ENCODE measurements at regions not wholly inside any gene's neighbourhood (a gene's known extent, or its start where the extent isn't known, plus 50 kb on each side); places are given as distances from the start of the nearest gene placed in this dataset.
"Not testable (repeated sequence)": the region's sequence is repeated elsewhere in the genome, so short reads cannot be mapped to it uniquely, and the experiment has no call there.

DNA sequence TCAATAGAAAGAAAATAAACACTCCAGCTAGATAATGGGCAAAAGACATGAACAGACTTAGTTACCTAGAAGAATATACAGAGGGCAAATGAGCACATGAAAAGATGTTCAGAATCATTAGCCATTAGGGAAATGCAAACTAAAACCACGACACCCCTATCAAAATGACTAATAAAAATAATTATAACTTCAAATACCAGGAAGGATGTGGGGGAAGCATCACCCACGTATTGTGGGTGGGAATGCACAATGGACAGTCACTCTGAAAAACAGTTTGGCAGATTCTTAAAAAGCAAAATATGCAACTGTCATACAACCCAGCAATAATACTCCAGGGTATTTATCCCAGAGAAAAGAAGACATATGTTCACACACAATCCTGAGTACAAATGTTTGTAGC is 92.6 kb downstream of the DLL1 start:
- no peak for DNase-seq (ENCODE audit: low read depth)

DNA sequence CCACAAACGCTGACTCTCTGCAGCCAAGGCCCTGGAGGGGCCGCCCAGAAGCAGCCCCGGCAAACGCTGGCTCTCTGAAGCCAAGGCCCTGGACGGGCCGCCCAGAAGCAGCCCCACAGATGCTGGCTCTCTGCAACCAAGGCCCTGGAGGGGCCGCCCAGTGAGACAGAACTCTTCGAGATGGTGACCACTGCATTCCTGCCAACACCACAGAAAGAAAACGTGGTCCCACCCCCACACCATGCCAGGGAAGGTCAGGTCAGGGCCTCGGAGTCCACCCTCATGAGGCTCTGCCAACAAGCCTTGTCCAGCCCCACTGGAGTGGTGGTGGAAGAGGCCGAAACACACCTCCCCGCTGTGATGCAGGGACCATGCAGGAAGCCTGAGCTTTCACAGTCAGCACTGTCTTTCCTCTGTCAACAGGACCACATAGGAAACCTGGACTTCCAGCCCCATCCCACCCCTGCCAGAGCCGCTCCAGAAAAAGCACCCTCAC is 97.5 kb downstream of the DLL1 start:
- DNase-seq (ENCODE audit: low read depth), result no peak

DNA sequence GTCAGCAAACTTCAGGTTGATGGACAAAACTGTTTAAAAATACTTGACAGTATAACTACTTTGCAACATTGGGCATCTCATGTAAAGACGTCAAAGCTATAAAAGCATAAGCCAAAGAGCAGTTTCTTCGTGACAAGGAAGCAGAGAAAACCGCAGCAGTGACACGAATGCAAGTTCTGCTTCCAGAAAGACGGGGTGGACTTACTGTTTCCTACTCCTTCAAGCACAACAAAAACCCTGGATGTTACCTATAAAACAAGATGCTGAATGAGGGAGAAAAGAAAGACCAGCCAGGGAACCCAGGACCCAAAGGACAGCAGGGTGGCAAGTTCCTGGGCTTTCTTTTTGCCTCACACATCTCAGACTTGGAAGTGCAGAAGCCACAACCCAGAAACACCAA is 98.0 kb downstream of the DLL1 start:
- DNase-seq (ENCODE audit: low read depth), result no peak

DNA sequence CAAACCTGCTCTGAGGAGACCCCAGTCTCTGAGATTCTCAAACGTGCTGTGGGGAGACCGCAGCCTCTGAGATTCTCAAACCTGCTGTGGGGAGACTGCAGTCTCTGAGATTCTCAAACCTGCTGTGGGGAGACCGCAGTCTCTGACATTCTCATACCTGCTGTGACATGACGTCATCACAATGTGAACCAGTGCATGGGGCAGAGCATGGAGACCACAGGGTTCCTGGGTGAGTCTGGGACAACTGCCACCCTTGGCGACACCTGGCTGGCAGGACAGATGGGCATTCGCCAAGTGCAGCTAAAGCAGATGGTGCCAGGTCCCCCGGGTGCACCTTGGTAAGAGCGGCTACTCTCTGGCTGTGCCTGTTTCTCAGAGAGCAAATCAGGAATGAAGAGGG is 98.8 kb downstream of the DLL1 start:
- not testable (repeated sequence) for DNase-seq (ENCODE audit: low read depth)

DNA sequence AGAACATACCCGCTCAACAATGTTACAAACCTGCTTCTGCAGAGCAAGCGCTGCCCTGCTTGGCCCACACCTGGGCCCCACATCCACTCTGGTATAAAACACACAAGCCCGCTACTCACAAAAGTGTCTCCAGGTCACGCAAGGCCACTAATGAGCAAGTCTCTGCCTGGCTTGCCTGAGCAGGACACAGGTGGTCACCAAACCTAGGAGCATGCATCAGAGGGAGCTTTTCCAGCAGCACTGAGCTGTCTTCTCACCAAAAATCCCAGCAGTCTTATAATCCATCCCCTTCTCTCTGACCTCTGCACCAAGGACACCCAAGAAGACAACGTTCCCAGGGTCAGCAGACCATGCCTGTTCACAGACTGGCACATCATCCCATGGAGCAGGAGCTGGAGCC is 100.8 kb downstream of the DLL1 start:
- no peak for DNase-seq (ENCODE audit: low read depth)

DNA sequence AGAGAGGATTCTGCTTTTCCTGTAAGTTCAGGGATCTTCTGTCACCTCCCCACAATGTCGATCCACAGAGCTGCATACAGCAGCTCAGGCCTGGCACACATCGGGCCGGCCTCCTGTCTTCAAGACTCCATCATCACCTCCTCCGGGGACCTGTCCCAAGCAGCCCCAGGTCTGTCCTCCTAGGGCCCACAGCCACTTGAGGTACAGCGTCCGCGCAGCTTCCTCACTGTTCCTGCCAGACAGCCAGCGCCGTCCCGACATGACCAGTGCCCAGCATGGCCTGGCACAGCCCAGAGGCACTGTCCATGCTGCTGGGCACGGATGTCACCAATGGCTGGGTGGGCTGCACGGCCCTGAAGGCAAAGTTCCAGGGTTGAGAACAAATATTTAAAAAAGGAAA is 101.6 kb downstream of the DLL1 start:
- DNase-seq (ENCODE audit: low read depth), result no peak

DNA sequence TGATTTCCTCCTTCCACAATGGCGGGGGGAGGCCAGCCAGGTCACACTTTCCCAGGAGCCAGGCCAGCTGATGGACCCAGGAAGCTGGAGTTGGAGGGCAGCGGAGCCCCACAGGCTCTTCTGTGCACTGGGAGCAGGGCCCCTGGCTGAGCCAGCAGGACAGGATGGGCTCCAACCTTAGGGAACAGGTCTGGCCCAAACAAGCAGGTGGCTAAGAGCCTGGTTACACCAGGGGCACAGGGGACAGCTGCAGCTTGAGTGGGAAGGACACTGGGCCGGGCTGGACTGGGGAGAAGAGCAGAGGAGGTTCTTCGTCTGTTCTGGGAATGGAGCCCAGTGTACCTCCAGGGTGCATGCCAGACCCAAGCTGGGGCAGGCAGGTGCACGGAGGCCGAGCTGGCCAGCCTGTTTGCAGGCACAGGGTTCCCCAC is 102.3 kb downstream of the DLL1 start:
- no peak for DNase-seq (ENCODE audit: low read depth)

DNA sequence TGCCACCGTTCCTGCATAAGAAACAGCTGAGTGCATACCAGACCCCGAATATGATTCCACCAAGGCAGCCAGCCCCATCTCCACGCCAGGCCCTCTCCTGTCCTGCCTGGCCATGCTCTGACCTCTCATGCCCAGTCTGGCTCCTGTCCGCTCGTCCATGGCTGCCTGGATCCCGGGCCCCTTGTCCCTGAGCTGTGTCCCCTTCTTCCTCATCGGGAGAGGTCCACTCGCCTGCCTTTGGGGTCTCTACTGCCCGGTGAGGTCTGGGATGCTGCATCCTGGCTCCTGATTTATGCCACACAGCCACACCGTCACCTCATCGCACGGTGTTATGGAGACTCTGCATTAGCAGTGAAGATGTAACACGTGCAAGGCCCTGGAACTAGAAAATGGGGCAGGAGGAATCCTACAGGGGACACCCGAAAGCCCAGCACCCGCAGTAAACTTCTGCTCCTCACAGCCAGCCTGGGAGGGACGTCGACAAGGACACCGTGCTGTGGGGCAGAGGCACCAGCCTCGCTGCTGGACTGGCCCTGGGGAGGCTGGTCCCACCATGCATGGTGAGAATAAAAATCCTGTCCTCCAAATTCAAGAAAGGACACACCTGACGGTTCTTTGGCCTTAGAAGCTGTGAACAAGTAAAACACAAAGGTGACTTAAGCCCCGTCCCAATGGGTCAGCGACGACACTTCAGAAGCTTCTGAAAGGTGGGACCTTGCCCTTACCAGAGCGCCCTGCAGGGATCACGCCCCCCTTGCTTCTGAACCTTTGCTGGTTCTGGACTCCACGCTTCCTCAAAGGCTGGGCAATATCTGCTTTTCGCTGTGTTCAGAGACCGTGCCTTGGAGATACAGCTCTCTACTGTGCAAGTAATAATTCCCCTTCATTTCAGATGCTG is 103.0 kb downstream of the DLL1 start:
- no peak for DNase-seq (ENCODE audit: low read depth)

DNA sequence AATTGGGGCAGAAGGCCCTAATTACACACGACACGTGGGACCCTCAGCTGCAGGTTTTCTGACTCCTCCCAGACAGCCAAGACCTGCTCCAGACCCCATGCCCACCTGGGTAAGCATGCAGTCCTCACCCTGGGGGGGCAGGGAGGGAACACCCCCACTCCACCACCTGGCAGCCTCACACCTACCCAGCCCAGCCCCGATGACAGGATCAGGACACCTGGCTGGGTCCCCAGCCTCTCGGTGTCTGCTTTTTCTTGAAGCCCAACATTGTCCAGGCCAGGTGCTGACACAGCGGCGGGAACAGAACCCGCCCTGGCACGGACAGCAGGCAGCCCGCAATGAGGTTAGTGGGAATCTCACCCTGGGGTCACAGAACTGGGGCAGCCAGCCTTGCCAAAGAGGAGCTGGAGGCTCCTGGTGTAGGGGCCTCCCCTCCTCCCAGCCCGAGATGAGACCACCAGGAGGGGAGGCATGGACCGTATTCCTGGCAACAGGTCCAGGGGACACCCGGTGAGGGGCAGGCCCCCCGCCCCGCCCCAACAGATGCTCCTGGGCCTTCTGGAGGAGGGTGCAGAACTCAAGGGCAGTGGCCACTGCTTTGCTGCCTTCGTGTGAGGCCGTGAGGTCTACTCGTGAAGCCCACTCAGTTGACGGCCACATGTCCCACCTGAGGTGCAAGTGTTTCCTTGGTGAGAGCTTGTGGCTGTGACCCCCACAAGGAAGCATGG is 103.8 kb downstream of the DLL1 start:
- no peak for DNase-seq (ENCODE audit: low read depth)

DNA sequence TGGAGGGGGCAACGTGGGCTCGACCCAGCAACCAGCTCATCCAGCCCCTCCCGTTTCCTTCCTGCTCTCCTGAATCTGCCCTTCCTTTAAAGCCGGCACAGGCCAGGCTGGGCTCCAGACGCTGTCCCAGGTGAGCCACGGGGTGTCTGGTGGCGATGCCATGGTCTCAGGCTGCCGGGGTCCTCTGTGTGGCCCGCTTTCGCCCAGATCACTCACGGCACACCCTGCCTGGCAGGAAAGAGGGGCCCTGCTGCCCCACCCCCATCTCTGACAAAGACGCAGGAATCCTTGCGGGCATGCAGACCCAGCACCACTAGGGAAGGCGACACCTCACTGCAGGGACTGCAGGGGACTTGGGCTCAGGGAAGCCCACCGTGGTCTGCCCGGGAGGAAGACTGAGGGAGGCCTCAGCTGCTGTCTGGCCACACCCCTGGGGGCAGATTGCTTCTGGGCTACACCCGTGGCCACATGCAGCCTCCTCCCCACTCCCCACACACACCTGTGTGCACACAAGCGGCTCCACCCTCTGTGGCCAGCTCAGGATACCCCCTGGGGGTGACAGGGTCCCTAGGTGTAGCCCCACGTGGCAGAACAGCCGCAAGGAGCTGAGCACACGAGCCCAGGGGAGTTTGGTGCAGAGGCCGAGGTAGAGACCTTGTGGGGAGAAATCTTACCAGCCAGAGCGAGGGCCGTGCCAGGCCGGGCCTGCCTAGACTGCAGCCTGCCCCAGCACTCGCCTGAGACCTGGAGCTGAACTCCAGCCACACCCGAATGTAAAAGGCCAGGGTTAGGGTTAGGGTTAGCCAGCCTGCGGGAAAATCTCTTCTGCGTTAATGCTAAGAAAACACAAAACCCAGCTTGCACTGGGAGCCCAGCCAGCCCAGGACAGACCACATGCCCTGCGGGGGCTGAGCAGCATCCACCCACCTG is 104.6 kb downstream of the DLL1 start:
- no peak for DNase-seq (ENCODE audit: low read depth)

DNA sequence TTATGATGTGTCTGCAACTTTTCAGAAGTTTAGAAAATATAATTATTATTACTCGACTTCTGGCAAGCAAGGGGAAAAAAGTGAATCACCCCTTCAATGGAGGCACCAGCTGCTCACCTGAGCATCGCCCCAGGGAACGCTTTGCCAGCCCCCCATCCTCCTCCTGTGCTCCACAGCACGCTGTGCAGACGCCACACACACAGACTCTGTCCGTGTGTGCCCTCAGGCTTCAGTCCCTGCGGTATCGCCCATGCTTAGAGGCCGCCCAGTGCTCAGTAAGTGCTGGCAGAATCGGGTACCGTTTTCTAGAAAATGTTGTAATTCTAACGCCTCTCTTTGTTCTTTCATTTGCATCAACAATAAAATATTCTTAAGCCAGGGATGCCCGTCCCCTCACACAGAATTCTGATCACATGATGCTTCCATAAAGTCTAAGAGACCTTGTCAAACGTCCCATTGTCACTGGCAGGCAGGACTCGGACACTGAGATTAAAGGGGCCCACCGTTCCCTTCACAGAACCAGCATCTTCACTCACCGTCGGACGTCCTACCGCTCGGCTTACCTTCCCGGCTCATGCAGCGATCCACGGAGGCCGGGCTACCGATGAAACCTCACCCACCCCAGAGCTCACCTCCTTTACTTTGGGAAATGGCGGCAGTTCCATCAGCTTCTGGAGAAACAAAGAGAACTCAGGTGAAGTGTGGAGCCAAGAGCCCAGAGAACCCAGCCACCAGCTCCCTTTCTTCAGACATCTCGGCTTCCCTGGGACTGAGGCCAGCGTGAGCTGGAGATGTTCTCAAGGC is 105.5 kb downstream of the DLL1 start:
- no peak for DNase-seq (ENCODE audit: low read depth)

DNA sequence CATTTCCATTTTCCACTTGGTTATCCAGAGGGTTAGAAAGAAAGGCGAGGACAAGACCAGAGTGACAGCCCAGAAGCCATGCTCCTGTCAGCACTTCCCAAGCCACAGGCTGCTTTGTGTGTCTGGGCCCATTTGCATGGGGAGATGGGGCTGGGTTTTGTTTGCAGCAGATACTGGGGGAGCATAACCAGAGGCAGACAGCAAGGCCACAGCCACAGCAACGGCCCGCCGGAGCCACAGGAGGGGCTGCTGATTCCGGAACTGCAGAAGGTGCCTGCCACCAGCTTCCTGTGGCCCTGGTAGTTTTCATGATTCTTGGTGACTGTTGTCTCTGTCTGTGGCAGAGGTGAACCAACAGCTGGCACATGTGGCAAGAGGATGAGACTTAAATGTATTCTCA is 106.6 kb downstream of the DLL1 start:
- no peak for DNase-seq (ENCODE audit: low read depth)

DNA sequence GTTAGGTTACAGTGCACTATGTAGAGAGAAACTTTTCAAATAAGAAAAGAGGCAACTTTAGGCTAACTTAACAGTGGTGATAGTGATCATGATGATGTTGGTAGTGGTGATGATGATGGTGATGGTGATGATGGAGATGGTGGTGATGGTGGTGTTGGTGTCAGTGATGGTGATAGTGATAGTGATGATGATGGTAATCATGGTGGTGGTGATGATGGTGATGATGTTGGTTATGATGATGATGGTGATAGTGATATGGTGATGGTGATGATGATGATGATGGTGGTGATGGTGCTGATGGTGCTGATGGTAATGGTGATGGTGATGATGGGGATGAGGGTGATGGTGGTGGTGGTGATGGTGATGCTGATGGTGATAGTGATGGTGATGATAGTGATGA is 107.4 kb downstream of the DLL1 start:
- DNase-seq (ENCODE audit: low read depth), result no peak

DNA sequence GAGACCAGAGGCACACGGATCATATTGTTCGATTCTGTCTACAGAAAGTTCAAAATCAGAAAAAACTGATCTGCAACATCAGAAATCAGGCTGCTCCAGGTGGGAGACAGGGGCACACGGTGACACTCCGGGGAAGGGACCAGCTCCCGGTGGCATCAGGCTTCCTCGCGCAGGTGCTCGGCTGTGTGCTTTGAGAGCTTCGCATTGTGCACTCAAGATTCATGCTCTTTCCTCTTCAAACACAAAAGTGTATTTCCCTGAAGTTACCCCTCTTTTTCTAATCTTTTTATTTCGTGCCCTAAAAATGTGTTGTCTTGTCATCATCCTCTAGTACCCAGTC is 108.1 kb downstream of the DLL1 start:
- no peak for DNase-seq (ENCODE audit: low read depth)

DNA sequence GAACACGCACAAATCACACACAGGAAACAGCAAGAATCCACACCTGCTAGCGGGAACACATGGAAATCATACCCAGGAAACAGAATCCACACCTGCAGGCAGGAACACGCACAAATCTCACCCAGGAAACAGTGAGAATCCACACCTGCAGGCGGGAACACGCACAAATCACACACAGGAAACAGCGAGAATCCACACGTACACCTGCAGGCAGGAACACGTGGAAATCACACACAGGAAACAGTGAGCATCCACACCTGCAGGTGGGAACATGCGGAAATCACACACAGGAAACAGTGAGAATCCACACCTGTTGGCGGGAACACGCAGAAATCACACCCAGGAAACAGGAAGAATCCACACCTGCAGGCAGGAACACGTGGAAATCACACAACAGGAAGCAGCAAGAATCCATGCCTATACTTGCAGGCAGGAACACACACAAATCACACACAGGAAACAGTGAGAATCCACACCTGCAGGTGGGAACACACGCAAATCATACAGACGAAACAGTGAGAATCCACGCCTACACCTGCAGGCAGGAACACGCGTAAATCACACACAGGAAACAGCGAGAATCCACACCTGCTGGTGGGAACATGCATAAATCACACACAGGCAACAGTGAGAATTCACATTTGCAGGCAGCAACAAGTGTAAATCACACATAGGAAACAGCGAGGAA is 108.6 kb downstream of the DLL1 start:
- DNase-seq (ENCODE audit: low read depth), result no peak

DNA sequence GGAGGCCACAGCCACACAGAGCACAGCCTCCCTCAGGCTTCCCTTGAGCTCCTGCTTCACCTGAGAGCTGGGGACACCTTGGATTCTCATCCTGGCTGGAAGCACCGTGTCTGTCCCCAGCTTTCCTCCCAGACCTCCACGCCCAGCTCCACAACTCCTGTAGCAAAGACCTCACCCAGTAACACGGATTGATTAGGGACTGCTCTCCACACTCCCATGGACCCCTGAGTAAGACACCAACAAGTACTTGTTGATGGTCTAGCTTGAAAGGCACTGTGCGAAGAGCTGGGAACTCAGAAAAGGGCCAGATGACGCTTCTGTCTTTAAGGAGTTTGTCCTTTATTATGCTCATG is 109.6 kb downstream of the DLL1 start:
- DNase-seq (ENCODE audit: low read depth), result no peak

DNA sequence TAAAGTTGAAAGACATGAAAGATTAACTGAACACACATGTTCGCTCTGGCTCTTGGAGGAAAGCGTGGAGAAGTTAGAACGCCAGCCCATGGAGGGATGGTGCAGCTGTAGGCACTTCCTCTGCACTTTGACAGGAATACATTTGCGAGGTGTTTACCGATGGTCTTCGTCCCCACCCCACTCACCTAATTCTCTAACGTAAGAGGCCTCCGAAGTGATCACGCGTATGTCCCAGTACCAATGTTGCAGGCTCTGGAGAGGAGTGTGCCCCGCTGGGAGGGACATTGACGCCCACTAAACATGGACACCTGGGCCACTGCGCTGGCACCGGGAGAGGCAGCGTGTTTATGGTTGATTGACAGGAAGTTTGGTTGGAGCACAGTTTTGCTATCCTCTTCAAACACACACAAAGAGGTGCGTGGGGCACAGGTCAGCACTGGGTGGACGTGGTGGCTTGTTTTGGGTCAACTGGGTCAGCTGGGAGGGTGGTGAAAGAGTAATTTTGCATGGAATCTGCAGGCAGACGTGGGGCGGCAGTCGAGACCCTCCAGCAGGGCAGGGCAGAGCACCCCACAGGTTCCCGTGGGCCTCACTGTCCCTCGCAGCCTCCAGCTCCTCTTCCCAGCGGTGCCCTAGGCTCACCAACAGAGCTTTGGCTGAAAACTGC is 110.1 kb downstream of the DLL1 start:
- no peak for DNase-seq (ENCODE audit: low read depth)

DNA sequence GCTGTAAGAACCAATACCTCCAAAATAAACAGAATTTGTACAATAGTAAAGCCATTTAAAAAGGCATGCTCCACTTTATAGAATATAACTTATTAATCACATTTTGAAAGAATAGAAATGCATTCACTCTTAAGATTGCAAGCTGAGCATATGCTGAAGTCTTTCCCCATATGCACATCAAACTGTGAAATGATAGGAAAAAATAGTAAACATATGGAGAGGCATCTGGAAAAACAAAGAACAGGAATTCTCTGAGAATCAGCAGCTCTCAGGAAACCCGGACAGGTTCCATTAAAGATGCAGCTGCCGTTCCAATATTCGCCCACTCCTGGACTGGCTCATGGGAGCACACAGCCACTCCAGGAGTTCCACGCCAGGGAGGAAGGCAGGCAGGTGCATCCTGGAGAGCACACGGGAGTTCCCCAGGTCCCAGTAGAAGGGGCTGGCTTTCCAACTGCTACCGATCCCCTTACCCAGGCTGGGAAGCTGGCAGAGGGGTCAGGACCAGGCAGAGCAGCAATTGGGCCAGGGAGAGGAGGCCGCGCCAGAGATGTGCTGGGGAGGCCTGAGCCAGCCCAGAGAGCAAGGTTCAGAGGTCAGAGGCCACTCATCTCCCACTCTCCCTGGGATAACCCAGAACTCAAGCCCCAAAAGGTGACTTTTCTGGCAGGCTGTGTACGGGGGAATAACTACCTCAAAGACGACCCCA is 111.1 kb downstream of the DLL1 start:
- DNase-seq (ENCODE audit: low read depth), result no peak

All from HT1080 (cell line).